ENCODE measurements at regions not wholly inside any gene's neighbourhood (a gene's known extent, or its start where the extent isn't known, plus 50 kb on each side); places are given as distances from the start of the nearest gene placed in this dataset.
"Not testable (repeated sequence)": the region's sequence is repeated elsewhere in the genome, so short reads cannot be mapped to it uniquely, and the experiment has no call there.

DNA sequence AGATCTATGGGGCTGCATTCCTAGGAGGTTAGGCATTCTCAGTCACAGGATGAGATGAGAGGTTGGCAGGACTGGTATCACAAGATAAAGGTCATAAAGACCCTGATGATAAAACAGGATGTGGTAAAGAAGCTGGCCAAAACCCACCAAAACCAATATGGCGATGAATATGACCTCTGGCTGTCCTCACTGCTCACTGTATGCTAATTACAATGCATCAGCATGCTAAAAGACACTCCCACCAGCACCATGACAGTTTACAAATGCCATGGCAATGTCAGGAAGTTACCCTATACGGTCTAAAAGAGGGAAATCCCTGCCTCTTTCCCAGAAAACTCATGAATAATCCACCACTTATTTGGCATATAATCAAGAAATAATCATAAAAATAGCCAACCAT lies 138.8 kb upstream of the NBPF19 start:
- DNase-seq (ENCODE audit: low read depth); H3K4me3 ChIP-seq (ENCODE audit: low read depth, low read length): not testable (repeated sequence)

DNA sequence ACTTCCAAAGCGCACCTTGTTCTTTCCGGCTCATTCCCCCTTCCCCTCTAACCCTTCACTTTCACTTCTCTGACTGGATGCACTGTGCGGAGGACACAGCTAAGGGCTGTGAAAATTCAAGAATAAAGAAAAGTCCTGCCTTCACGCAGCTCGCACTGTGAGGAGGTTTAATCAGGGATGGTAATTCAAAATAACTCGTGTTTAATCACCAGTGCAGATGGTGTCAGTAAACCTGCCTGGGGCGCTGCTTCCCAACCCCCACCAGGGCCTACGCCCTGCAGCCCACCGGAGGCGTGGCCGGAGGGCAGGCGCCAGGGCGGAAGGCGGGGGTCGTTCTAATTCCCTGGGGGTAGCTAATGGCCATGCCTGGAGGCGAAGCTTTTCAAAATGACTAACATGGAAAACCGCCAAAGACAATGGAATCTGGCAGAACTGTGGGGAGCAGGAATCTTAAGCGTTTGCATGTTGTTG lies 136.6 kb upstream of the NBPF19 start:
- DNase-seq (ENCODE audit: low read depth); H3K4me3 ChIP-seq (ENCODE audit: low read depth, low read length): not testable (repeated sequence)

- not testable (repeated sequence) for DNase-seq (ENCODE audit: low read depth); H3K4me3 ChIP-seq (ENCODE audit: low read depth, low read length)
These were observed 136.1 kb upstream of the NBPF19 start for GRCh38 chr1:149338698-149339097.

GRCh38 chr1:149349448-149349847 lies 125.4 kb upstream of the NBPF19 start:
- not testable (repeated sequence) for DNase-seq (ENCODE audit: low read depth); H3K4me3 ChIP-seq (ENCODE audit: low read depth, low read length)

DNA sequence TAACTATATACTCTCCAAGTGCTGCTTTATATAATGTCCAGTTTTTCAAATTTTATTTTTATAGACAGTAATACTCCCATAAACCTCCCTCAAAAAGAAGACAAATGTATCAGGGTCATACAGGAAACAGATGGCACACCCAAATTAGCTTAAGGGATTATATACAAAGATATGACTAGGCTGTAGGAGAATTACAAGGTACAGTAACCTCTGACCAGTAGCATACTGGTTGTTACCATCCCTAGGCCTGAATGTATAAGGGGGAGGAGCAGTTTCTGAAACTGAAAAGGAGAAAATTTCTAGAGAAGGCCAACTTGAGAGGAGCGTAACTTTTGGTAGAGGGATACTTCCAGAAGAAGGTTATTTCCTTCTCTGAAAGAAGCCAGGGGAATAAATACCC lies 122.6 kb upstream of the NBPF19 start:
- H3K4me3 ChIP-seq (ENCODE audit: low read depth, low read length); DNase-seq (ENCODE audit: low read depth): not testable (repeated sequence)

- DNase-seq (ENCODE audit: low read depth); H3K4me3 ChIP-seq (ENCODE audit: low read depth, low read length): not testable (repeated sequence)
These were observed 120.3 kb upstream of the NBPF19 start for GRCh38 chr1:149354579-149354978.

DNA sequence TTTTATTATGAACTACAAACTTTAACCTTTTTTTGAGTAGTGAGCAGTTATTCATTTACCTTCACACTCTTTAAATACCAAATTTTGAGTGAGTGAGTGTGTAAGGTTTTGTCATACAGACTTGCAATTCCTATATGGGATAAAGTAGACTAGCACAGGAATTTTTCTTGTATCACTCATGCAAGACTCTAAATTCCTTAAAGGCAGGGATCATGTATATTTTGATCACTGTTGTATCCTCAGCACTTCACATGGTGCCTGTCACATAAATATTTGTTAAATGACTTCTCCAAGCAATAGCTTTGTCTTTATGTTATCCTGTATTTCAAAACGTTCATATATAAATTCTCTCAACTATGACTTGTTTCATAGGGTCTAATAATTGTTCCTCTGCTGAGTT lies 119.1 kb upstream of the NBPF19 start:
- H3K4me3 ChIP-seq (ENCODE audit: low read depth, low read length); DNase-seq (ENCODE audit: low read depth): not testable (repeated sequence)

- H3K4me3 ChIP-seq (ENCODE audit: low read depth, low read length); DNase-seq (ENCODE audit: low read depth): not testable (repeated sequence)
These were observed 118.7 kb upstream of the NBPF19 start for GRCh38 chr1:149356152-149356551.

DNA sequence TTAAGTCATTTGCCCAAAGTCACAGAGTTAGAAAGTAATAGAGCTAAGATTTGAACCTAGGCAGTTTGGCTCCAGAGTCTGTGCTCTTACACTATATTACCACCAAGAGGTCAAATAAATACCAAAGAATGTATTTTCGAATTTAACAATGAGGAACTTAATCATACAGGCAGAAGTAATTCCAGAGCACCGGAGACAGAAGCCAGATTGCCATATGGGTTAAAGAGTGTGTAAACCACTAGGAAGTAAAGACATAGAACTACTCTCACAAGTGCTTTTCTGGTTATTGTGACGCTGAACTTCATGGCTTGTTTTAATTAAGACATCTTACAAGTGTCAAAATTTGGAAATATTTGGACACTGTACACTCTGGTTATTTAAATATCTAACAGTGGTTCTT lies 114.5 kb upstream of the NBPF19 start:
- not testable (repeated sequence) for H3K4me3 ChIP-seq (ENCODE audit: low read depth, low read length); DNase-seq (ENCODE audit: low read depth)

- DNase-seq (ENCODE audit: low read depth); H3K4me3 ChIP-seq (ENCODE audit: low read depth, low read length): not testable (repeated sequence)
These were observed 113.5 kb upstream of the NBPF19 start for GRCh38 chr1:149361310-149361709.

GRCh38 chr1:149364188-149364981 lies 110.5 kb upstream of the NBPF19 start:
- H3K4me3 ChIP-seq (ENCODE audit: low read depth, low read length); DNase-seq (ENCODE audit: low read depth): not testable (repeated sequence)

GRCh38 chr1:149366402-149366801 lies 108.4 kb upstream of the NBPF19 start:
- not testable (repeated sequence) for DNase-seq (ENCODE audit: low read depth); H3K4me3 ChIP-seq (ENCODE audit: low read depth, low read length)

GRCh38 chr1:149367472-149368044 lies 107.3 kb upstream of the NBPF19 start:
- DNase-seq (ENCODE audit: low read depth): not testable (repeated sequence)

GRCh38 chr1:149368337-149368736 lies 106.5 kb upstream of the NBPF19 start:
- H3K4me3 ChIP-seq (ENCODE audit: low read depth, low read length); DNase-seq (ENCODE audit: low read depth): not testable (repeated sequence)

More at GRCh38 chr1:149367472-149368044, 107.3 kb upstream of the NBPF19 start:
- H3K4me3 ChIP-seq (ENCODE audit: low read depth, low read length): not testable (repeated sequence)

DNA sequence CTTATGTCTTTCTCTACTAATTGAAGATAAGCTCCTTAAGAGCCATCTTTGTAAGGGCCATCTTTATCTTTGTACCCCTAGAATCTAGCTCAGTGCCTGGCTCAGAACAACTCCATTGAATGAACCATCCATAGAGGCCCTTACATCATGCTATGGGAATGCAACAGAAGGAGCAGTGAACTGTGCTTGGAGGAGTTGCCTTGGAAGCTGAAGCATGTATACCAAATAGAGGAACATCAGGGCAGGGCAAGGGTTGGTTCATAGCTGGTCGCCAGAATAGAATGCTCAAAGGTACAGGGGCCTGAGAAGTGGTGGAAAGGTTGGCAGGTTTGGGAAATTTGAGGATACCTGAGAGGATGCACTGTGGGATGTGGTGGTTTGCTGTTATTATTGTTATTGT lies 105.8 kb upstream of the NBPF19 start:
- H3K4me3 ChIP-seq (ENCODE audit: low read depth, low read length); DNase-seq (ENCODE audit: low read depth): not testable (repeated sequence)

DNA sequence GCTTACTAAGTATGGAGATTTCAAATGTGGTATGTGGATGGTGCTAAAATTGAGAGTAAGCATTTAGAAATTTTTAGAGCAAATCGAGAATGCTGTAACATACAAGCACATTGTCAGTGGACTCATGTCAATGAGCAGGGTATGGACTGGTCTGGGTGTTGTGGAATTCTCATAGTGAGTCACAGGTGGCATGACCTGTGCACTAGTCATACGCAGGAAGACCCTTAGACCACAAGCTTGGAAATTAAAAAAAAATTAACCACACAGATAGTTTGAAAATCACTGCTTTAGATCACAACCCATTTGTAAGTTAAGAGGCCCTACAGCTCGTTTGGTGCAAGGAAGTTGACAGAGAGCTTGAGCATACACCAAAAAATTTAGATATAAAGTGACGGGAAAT lies 102.9 kb upstream of the NBPF19 start:
- H3K4me3 ChIP-seq (ENCODE audit: low read depth, low read length); DNase-seq (ENCODE audit: low read depth): not testable (repeated sequence)

- not testable (repeated sequence) for DNase-seq (ENCODE audit: low read depth); H3K4me3 ChIP-seq (ENCODE audit: low read depth, low read length)
These were observed 96.4 kb upstream of the NBPF19 start for GRCh38 chr1:149378462-149378861.

DNA sequence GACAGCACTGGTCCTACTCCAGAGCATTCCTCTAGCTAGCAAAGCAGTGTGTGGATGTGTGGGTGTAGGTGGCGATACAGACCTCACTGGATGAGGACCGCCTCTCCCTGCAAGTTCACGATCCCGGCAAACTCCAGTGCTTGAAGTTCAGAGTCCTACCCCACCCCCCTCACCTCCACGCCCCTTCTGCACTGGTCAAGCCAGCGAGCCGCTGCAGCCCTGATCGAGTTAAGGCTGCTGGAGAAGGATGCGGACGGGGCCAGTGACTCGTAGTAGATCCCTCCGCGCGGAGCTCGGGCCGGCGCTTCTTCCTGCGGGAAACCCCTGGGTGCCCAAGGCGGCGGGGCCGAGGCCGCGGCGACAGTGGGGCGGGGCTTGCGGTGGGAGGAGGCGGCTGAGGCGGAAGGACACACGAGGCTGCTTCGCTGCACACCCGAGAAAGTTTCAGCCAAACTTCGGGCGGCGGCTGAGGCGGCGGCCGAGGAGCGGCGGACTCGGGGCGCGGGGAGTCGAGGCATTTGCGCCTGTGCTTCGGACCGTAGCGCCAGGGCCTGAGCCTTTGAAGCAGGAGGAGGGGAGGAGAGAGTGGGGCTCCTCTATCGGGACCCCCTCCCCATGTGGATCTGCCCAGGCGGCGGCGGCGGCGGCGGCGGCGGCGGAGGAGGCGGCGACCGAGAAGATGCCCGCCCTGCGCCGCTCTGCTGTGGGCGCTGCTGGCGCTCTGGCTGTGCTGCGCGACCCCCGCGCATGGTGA lies 84.5 kb upstream of the NBPF19 start:
- peak overlapping the region; percentile 55 for H3K4me3 ChIP-seq (ENCODE audit: low read depth, low read length)
- DNase-seq (ENCODE audit: low read depth): peak; percentile 76

DNA sequence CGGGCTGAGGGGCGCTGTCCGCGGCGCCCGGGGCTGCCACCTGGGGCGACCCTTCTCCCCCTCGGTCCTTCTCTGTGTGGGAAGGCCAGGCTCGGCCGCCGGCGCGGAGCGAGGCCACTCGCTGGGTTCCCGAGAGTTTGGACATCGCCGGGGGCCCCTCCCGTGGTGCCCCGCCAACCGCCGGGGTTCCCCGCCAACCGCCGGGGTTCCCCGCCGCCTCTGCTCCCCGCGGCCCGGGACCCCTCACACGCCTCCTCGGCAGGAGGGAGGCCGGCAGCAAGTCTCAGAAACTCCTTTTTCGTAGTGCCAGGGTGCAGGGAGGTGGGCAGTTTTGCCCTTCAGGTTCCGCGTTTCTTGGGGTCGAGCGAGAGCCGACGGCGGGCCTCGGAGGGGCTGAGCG lies 83.9 kb upstream of the NBPF19 start:
- DNase-seq (ENCODE audit: low read depth): not testable (repeated sequence)
- peak overlapping the region; percentile 54 for H3K4me3 ChIP-seq (ENCODE audit: low read depth, low read length)

- H3K4me3 ChIP-seq (ENCODE audit: low read depth, low read length); DNase-seq (ENCODE audit: low read depth): not testable (repeated sequence)
These were observed 79.0 kb upstream of the NBPF19 start for GRCh38 chr1:149395802-149396201.

Data from choroid plexus epithelial cell (primary cell).